AG04450 (cell line): ENCODE measurements at regions not wholly inside any gene's neighbourhood (a gene's known extent, or its start where the extent isn't known, plus 50 kb on each side); places are given as distances from the start of the nearest gene placed in this dataset.

Experiments
- CTCF ChIA-PET: fragments of 300-600, 350-600 bp; formaldehyde crosslinking; extraction: SDS; loops from one replicate; lab custom pipeline; 2022; ENCODE audit warnings: antibody characterized with exemption, inconsistent platforms; lab: Charles Lee
- POLR2A ChIA-PET: fragments of 350-600 bp; formaldehyde crosslinking; extraction: SDS; loops from one replicate; lab custom pipeline; 2021; ENCODE audit warnings: antibody characterized with exemption, inconsistent platforms; lab: Yijun Ruan, JAX
- DNase-seq: peaks from one replicate; pipeline ENCODE4 v3.0.0-alpha.2; 2011; ENCODE audit warnings: low read depth, low spot score
- H3K27ac ChIP-seq: one replicate; pipeline ENCODE4 v1.5.1; 2012; ENCODE audit warnings: low read depth, low read length, control low read depth
- H3K27me3 ChIP-seq: one replicate; pipeline ENCODE4 v1.6.0; 2012; ENCODE audit warnings: low read length; ENCODE audit not compliant: control insufficient read depth, insufficient read depth
- H3K4me3 ChIP-seq: 2 replicates; pipeline ENCODE4 v1.5.1; 2011; ENCODE audit warnings: mild to moderate bottlenecking, low read depth, low read length, control low read depth
- H3K9me3 ChIP-seq: 2 replicates; pipeline ENCODE4 v1.5.1; 2012; ENCODE audit warnings: low read length; ENCODE audit not compliant: control insufficient read depth, insufficient read depth
- CTCF ChIP-seq: IDR thresholded peaks from 2 replicates; pipeline ENCODE4 v1.5.1; 2011; ENCODE audit warnings: low read depth, low read length, control low read depth, inconsistent platforms

GRCh38 chr16:85422196-85422631 lies 190.9 kb upstream of the GSE1 start:
- ChIA-PET POLR2A (no interaction called here), CTCF (interaction anchor here (0.5 to 2.9 kb wide), 8 partner anchors 7 to 1258 kb away, joined by 3 to 20 read pairs (median 6); no protein-coding TSS in a partner anchor)
- H3K27ac ChIP-seq, result no peak overlapping the region

GRCh38 chr16:85422632-85423550 lies 190.2 kb upstream of the GSE1 start:
- POLR2A ChIA-PET, result interaction anchor here (0.7 kb wide), 1 partner anchor 34 kb away, joined by 10 read pairs; no protein-coding TSS in a partner anchor

More at GRCh38 chr16:85422196-85422631, 190.9 kb upstream of the GSE1 start:
- Histone ChIP-seq H3K4me3 (no peak overlapping the region), H3K9me3 (no peaks in the 10 kb centered on the region; the same call in 1 of the 2 replicates), H3K27me3 (no peaks in the 10 kb centered on the region)
- no peak for DNase-seq
- TF ChIP-seq CTCF, result no peak

GRCh38 chr16:85423631-85424030 lies 189.5 kb upstream of the GSE1 start:
- no peak for DNase-seq
- H3K9me3 ChIP-seq, result no peaks in the 10 kb centered on the region; the same call in 1 of the 2 replicates
- no peaks in the 10 kb centered on the region for H3K27me3 ChIP-seq
- no peak overlapping the region for H3K4me3 ChIP-seq
- ChIA-PET CTCF (no interaction called here), POLR2A (no interaction called here)
- no peak overlapping the region for H3K27ac ChIP-seq
- no peak for TF ChIP-seq CTCF

More at GRCh38 chr16:85422632-85423550, 190.2 kb upstream of the GSE1 start:
- Histone ChIP-seq H3K27ac (no peak overlapping the region), H3K27me3 (no peaks in the 10 kb centered on the region), H3K9me3 (no peaks in the 10 kb centered on the region; the same call in 1 of the 2 replicates), H3K4me3 (no peak overlapping the region)
- no peak for DNase-seq
- CTCF ChIA-PET, result interaction anchor here (1.1 kb wide), 1 partner anchor 11 kb away, joined by 5 read pairs; no protein-coding TSS in a partner anchor
- no peak for TF ChIP-seq CTCF

DNA sequence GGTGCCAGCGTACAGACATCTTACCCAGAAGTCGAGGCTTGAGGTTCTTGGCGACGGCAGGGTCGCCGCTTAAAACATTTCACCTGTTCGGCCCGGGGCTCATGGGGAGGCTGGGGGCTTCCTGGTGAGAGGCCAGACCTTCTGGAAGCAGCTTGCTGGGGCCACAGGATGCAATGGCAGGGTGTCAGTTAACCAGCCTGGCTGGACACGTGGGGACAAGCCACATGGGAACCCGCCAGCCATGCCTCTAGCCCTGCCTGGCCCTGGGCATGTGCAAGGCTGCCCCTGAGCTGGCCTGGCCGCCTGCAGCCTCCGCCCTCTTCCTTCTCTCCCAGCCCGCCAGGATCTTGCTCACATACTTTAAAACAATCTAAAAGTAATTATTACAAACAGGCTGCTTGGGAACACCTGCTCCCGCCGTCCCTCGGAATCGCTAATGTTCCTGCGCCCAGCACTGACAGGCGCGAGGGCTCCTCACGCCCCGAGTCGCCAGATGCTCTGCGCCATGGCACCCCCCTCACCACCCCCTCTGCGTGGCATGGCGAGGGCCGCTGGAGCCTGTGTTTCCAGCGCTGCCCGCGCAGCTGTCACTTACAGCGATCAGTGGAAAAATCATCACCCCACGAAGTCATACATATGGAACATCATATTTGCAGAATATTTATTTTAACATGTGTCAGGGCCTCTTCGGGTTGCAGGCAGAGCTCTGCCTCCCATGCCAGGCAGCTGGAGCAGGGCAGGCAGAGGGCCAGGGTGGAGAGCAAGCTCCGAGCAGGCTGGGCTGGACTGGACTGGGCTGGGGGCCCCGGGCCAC lies 188.7 kb upstream of the GSE1 start:
- TF ChIP-seq CTCF, result no peak
- H3K4me3 ChIP-seq, result no peak overlapping the region
- no peak for DNase-seq
- no peaks in the 10 kb centered on the region; the same call in 1 of the 2 replicates for H3K9me3 ChIP-seq
- CTCF ChIA-PET, result no interaction called here
- H3K27me3 ChIP-seq, result no peaks in the 10 kb centered on the region
- H3K27ac ChIP-seq, result no peak overlapping the region
- POLR2A ChIA-PET, result no interaction called here
